DND-41 (cell line): ENCODE measurements at regions not wholly inside any gene's neighbourhood (a gene's known extent, or its start where the extent isn't known, plus 50 kb on each side); places are given as distances from the start of the nearest gene placed in this dataset.

Experiments used
- EZH2 ChIP-seq: IDR thresholded peaks from 3 replicates; pipeline ENCODE4 v1.6.1; 2012; ENCODE audit warnings: borderline replicate concordance, low read depth, mild to moderate bottlenecking, moderate library complexity, low read length, inconsistent platforms; ENCODE audit not compliant: severe bottlenecking
- TF ChIP-seq, protein P1 (sequence below): IDR thresholded peaks from 2 replicates; pipeline ENCODE4 v1.5.1; 2012; ENCODE audit warnings: borderline replicate concordance, low read length, moderate library complexity, mild to moderate bottlenecking; ENCODE audit not compliant: poor library complexity, severe bottlenecking; ENCODE audit errors: extremely low read depth

DNA sequence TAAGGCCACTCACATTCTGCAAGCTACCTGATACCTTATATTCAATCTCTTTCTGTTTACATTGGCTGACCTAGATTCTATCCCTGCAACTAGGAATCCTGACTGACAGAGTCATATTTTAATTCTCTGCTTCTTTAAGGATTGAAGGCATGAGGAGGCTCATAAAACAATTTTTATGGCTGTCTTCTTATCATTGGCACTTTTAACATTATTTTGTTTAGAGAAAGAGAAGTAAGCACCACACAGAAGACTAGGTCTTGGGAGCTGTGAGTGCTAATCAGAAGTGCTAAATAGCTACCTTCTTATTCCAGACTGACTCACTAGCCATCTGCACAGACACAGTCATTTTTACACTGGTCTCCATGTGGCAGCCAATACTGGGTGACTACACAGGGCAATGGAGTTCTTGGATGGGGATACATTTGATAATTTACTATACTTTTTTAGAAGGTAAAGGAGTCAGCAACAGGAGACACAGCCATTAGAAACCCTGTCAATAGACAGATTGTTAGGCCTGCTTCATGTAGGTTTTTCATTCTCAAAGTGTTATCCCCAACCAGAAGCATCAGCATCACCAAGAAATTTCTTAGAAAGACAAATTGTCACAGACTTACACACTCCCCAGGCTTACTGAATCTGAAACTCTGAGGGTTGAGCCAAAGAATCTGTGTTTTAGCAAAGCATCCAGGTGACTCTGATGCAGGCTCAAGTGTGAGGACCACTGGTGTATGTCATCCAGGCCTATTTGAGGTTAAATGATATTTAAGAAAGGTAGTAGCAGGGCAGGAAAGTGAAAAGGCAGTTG is 214.1 kb downstream of the DUSP6 start:
- TF ChIP-seq, protein P1, sequence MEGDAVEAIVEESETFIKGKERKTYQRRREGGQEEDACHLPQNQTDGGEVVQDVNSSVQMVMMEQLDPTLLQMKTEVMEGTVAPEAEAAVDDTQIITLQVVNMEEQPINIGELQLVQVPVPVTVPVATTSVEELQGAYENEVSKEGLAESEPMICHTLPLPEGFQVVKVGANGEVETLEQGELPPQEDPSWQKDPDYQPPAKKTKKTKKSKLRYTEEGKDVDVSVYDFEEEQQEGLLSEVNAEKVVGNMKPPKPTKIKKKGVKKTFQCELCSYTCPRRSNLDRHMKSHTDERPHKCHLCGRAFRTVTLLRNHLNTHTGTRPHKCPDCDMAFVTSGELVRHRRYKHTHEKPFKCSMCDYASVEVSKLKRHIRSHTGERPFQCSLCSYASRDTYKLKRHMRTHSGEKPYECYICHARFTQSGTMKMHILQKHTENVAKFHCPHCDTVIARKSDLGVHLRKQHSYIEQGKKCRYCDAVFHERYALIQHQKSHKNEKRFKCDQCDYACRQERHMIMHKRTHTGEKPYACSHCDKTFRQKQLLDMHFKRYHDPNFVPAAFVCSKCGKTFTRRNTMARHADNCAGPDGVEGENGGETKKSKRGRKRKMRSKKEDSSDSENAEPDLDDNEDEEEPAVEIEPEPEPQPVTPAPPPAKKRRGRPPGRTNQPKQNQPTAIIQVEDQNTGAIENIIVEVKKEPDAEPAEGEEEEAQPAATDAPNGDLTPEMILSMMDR, result no peak
- no peak for TF ChIP-seq EZH2
